ENCODE measurements at regions not wholly inside any gene's neighbourhood (a gene's known extent, or its start where the extent isn't known, plus 50 kb on each side); places are given as distances from the start of the nearest gene placed in this dataset.

DNA sequence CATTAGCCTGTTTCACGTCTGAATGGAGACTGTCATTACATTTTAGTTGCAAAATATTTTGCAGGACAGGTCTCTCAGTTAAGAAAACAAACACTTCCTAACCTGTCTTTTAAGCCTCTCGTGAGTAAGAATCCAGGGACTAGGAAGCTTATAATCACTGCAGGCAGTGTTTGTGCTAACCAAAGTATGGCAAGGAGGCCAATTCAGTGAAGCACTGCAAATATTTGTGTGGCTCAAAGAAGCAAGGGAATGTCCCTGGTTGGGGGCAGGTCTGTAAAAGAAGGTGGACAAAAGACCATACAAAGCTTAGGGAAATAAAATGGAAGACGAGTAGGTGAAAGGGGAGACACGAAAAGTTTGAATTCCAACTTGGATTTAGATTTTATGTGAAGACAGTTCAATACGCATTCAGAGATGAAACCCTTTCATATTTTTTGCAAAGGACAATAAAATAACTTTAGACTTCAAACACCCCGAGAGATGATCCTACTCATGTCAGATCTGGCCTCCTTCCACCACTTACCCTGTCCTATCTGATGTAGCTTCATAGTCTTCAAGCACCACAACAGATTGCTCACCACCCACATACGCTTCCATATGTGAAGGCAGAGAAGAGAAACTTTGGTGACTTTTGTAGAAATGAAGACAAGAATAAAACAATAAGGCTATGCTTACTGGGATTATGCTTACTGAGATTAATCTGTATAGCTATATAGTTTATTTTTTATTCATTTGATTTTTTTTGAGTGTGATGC, 240.9 kb downstream of the TUSC7 start:
- no peaks in the 10 kb centered on the region for H3K79me2 ChIP-seq (ENCODE audit: insufficient read depth)
- H3K27ac ChIP-seq (ENCODE audit: low read depth in 2 of 2, low read length in 1 of 2): peak overlapping the region in 1 of 2 experiments; percentile 39; a peak in 2 of 4 replicates
- H3K36me3 ChIP-seq (replicated peaks in 1 of 2; ENCODE audit: control insufficient read depth in 1 of 2, insufficient read depth in 2 of 2, low read length in 1 of 2): no peaks in the 10 kb centered on the region
- no peak for DNase-seq
- no peaks in the 10 kb centered on the region for H3K27me3 ChIP-seq (ENCODE audit: insufficient read depth)
- no peak overlapping the region for H2AFZ ChIP-seq (ENCODE audit: low read depth)
- no peak overlapping the region for H3K9ac ChIP-seq
- WGBS (ENCODE audit: low lambda C conversion rate): 76% methylated on average over 7 of the region's 7 CpGs
- no peak overlapping the region for H3K4me3 ChIP-seq (ENCODE audit: low read depth in 2 of 2, low read length in 1 of 2)
- TF ChIP-seq, protein P1, sequence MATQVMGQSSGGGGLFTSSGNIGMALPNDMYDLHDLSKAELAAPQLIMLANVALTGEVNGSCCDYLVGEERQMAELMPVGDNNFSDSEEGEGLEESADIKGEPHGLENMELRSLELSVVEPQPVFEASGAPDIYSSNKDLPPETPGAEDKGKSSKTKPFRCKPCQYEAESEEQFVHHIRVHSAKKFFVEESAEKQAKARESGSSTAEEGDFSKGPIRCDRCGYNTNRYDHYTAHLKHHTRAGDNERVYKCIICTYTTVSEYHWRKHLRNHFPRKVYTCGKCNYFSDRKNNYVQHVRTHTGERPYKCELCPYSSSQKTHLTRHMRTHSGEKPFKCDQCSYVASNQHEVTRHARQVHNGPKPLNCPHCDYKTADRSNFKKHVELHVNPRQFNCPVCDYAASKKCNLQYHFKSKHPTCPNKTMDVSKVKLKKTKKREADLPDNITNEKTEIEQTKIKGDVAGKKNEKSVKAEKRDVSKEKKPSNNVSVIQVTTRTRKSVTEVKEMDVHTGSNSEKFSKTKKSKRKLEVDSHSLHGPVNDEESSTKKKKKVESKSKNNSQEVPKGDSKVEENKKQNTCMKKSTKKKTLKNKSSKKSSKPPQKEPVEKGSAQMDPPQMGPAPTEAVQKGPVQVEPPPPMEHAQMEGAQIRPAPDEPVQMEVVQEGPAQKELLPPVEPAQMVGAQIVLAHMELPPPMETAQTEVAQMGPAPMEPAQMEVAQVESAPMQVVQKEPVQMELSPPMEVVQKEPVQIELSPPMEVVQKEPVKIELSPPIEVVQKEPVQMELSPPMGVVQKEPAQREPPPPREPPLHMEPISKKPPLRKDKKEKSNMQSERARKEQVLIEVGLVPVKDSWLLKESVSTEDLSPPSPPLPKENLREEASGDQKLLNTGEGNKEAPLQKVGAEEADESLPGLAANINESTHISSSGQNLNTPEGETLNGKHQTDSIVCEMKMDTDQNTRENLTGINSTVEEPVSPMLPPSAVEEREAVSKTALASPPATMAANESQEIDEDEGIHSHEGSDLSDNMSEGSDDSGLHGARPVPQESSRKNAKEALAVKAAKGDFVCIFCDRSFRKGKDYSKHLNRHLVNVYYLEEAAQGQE (IDR thresholded peaks at IDR 0.05; ENCODE audit: low read depth, low read length): no peak
- TF ChIP-seq FOSL2 (IDR thresholded peaks at IDR 0.05; ENCODE audit: borderline replicate concordance, low read depth) (no peak), NRF1 (IDR thresholded peaks at IDR 0.05; ENCODE audit: low read depth, low read length) (no peak), RAD21 (IDR thresholded peaks at IDR 0.05; ENCODE audit: low read length) (no peak), NFIC (IDR thresholded peaks at IDR 0.05; ENCODE audit: borderline replicate concordance) (no peak), USF1 (IDR thresholded peaks at IDR 0.05; ENCODE audit: borderline replicate concordance, low read depth) (no peak), TEAD4 (IDR thresholded peaks at IDR 0.05; ENCODE audit: borderline replicate concordance, insufficient read depth) (no peak), MAX (IDR thresholded peaks at IDR 0.05; ENCODE audit: low read depth) (no peak), CHD2 (IDR thresholded peaks at IDR 0.05; ENCODE audit: low read length, partially characterized antibody) (no peak), GATA2 (CRISPR knock-in tag; IDR thresholded peaks at IDR 0.05) (no peak), MEF2A (IDR thresholded peaks at IDR 0.05; ENCODE audit: borderline replicate concordance, low read depth) (no peak)
- TF ChIP-seq, protein P2, sequence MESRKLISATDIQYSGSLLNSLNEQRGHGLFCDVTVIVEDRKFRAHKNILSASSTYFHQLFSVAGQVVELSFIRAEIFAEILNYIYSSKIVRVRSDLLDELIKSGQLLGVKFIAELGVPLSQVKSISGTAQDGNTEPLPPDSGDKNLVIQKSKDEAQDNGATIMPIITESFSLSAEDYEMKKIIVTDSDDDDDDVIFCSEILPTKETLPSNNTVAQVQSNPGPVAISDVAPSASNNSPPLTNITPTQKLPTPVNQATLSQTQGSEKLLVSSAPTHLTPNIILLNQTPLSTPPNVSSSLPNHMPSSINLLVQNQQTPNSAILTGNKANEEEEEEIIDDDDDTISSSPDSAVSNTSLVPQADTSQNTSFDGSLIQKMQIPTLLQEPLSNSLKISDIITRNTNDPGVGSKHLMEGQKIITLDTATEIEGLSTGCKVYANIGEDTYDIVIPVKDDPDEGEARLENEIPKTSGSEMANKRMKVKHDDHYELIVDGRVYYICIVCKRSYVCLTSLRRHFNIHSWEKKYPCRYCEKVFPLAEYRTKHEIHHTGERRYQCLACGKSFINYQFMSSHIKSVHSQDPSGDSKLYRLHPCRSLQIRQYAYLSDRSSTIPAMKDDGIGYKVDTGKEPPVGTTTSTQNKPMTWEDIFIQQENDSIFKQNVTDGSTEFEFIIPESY (IDR thresholded peaks at IDR 0.05; ENCODE audit: borderline replicate concordance, low read depth): no peak
- H3K9me3 ChIP-seq: no peaks in the 10 kb centered on the region
- no peaks in the 10 kb centered on the region for H4K20me1 ChIP-seq (ENCODE audit: insufficient read depth)
- ChIA-PET POLR2A (no interaction called here), CTCF (interaction anchor here (0.7 to 1.5 kb wide), 4 partner anchors 8 to 180 kb away, joined by 3 to 5 read pairs (median 4); no protein-coding TSS in a partner anchor)
- H3F3A ChIP-seq (replicated peaks; ENCODE audit: insufficient read depth): no peaks in the 10 kb centered on the region
- H3K4me1 ChIP-seq (ENCODE audit: control insufficient read depth in 1 of 2, insufficient read depth in 2 of 2, low read depth in 1 of 2, low read length in 1 of 2): peaks cover 0 to 15% of the 10 kb centered on the region in 2 experiments; a peak in 2 of 4 replicates
- H3K4me2 ChIP-seq: no peak overlapping the region
- H3K9me2 ChIP-seq: 0 out of 2 replicates have a peak, but pooled peaks cover 4% of the 10 kb centered on the region
